ENCODE measurements at regions not wholly inside any gene's neighbourhood (a gene's known extent, or its start where the extent isn't known, plus 50 kb on each side); places are given as distances from the start of the nearest gene placed in this dataset.

DNA sequence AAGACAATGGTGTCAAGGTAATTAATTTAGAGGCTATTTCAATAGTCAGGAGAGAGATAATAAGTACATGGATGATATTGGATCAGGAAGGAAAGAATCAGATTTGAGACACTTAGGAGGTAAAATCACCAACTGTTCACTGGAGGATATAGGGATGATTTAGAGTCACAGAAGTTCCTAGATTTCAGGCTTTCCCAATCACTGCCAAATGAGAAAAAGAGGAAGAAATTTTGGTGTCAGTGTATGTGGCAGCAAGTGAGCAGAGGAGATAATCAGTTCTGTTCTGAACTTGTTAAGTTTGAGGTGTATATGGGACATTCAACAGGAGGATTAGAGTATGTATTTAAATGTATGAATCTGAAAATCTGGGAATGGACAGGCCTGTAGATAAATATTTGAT lies 640.4 kb downstream of the NR4A2 start:
- no peaks in the 10 kb centered on the region for H3K4me1 Mint-ChIP-seq (ENCODE audit: low read depth)
- H3K36me3 Mint-ChIP-seq (ENCODE audit: insufficient read depth): no peaks in the 10 kb centered on the region
- ATAC-seq (no peak), DNase-seq (no peak)
- H3K4me3 Mint-ChIP-seq: no peak overlapping the region
- no peaks in the 10 kb centered on the region for H3K9me3 Mint-ChIP-seq
- no peaks in the 10 kb centered on the region for H3K27me3 Mint-ChIP-seq (ENCODE audit: low read depth)

- ATAC-seq (no peak), DNase-seq (no peak)
- no peaks in the 10 kb centered on the region for H3K9me3 Mint-ChIP-seq
- no peaks in the 10 kb centered on the region for H3K36me3 Mint-ChIP-seq (ENCODE audit: insufficient read depth)
- H3K4me3 Mint-ChIP-seq: no peak overlapping the region
- H3K4me1 Mint-ChIP-seq (ENCODE audit: low read depth): no peaks in the 10 kb centered on the region
- H3K27me3 Mint-ChIP-seq (ENCODE audit: low read depth): no peaks in the 10 kb centered on the region
Observed at GRCh38 chr2:155690785-155691184, 641.7 kb downstream of the NR4A2 start.

DNA sequence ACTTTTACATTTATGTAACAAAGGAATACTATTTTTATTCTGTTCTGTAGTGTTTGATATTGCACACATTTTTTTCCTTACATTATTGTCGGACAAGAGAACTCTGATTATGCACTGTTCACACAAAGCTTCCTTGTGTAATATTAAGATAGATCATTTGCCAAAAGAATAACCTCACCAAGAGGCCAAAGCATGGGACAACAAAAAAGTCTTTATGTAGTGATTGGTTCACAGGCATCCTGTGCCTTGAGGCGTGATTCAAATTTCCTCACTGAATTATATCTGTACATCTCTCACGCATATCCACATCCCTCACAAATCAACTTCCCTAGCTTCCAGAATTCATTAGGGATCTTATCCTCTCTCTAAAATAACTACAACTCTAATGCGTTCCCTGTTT lies 642.7 kb downstream of the NR4A2 start:
- no peaks in the 10 kb centered on the region for H3K36me3 Mint-ChIP-seq (ENCODE audit: insufficient read depth)
- H3K4me1 Mint-ChIP-seq (ENCODE audit: low read depth): no peaks in the 10 kb centered on the region
- no peak for ATAC-seq
- no peaks in the 10 kb centered on the region for H3K9me3 Mint-ChIP-seq
- no peaks in the 10 kb centered on the region for H3K27me3 Mint-ChIP-seq (ENCODE audit: low read depth)
- no peak for DNase-seq
- no peak overlapping the region for H3K4me3 Mint-ChIP-seq

GRCh38 chr2:155687181-155687580 lies 645.3 kb downstream of the NR4A2 start:
- Mint-ChIP-seq H3K4me3 (no peak overlapping the region), H3K4me1 (ENCODE audit: low read depth) (no peaks in the 10 kb centered on the region), H3K27me3 (ENCODE audit: low read depth) (no peaks in the 10 kb centered on the region), H3K36me3 (ENCODE audit: insufficient read depth) (no peaks in the 10 kb centered on the region), H3K9me3 (no peaks in the 10 kb centered on the region)
- DNase-seq (no peak), ATAC-seq (no peak)

GRCh38 chr2:155679647-155680046 lies 652.9 kb downstream of the NR4A2 start:
- Mint-ChIP-seq H3K4me1 (ENCODE audit: low read depth) (no peaks in the 10 kb centered on the region), H3K9me3 (no peaks in the 10 kb centered on the region), H3K4me3 (no peak overlapping the region), H3K27me3 (ENCODE audit: low read depth) (no peaks in the 10 kb centered on the region), H3K36me3 (ENCODE audit: insufficient read depth) (no peaks in the 10 kb centered on the region)
- no peak for ATAC-seq
- no peak for DNase-seq

DNA sequence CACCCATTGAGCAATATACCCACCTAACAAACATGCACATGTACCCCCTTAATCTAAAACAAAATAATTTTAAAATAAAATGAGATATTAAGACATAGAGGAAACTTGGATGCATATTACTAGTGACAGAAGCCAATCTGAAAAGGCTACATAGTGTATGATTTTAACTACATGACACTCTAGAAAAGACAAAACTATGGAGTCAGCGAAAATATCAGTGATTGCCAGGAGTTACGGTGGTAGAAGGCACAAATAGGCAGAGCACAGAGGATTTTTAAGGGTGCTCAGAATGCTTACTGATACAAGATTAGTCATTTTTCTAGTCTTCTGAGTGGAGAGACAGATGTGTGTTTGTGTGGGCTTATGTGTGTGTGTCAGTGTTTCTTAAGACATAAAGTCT lies 656.6 kb downstream of the NR4A2 start:
- H3K9me3 Mint-ChIP-seq: peaks cover 7% of the 10 kb centered on the region
- ATAC-seq (no peak), DNase-seq (no peak)
- no peaks in the 10 kb centered on the region for H3K36me3 Mint-ChIP-seq (ENCODE audit: insufficient read depth)
- H3K4me3 Mint-ChIP-seq: no peak overlapping the region
- no peaks in the 10 kb centered on the region for H3K4me1 Mint-ChIP-seq (ENCODE audit: low read depth)
- H3K27me3 Mint-ChIP-seq (ENCODE audit: low read depth): no peaks in the 10 kb centered on the region

DNA sequence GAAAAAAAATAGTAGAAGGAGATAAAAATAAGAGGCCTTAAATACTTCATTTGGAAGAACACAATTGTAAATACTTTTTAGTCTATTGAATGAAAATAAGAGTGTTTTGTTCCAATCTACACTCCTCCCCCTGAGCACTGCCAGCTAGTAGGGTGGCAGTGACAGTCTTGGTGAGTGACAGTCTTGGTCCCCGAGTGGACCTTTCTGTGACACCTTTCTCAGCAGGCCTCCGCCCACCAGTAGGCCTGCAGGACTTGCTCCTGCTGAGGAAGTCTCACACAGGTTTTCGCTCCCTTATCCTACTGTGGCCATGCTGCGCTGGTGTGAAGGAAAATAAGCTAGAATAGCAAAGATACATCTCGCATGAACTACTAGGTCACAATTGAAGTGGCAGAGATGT lies 666.8 kb downstream of the NR4A2 start:
- no peak for ATAC-seq
- H3K9me3 Mint-ChIP-seq: no peaks in the 10 kb centered on the region

DNA sequence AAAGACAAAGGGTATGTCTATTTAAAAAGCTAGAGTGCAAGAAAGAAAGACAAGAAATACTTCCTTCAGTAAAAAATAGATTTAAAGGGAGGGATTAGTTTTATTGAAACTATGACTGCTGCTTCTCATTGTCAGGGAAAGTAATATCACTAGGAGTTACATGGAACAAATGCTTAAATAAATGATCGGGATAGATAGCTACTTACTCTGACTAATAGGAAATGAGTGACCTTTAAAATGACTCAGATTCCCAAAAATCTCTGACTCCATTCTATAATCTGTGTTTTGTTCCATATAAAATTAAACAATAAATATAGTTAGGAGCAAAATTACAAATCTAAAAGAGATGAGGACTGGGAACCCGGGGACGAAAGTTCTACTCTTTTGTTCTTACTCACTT lies 669.3 kb downstream of the NR4A2 start:
- ATAC-seq (no peak), DNase-seq (no peak)
- no peak overlapping the region for H3K4me3 Mint-ChIP-seq
- H3K27me3 Mint-ChIP-seq (ENCODE audit: low read depth): no peaks in the 10 kb centered on the region
- no peaks in the 10 kb centered on the region for H3K9me3 Mint-ChIP-seq
- no peaks in the 10 kb centered on the region for H3K4me1 Mint-ChIP-seq (ENCODE audit: low read depth)
- no peaks in the 10 kb centered on the region for H3K36me3 Mint-ChIP-seq (ENCODE audit: insufficient read depth)

More for the DNA sequence above, 666.8 kb downstream of the NR4A2 start:
- no peaks in the 10 kb centered on the region for H3K36me3 Mint-ChIP-seq (ENCODE audit: insufficient read depth)
- DNase-seq: no peak
- no peak overlapping the region for H3K4me3 Mint-ChIP-seq
- no peaks in the 10 kb centered on the region for H3K4me1 Mint-ChIP-seq (ENCODE audit: low read depth)
- no peaks in the 10 kb centered on the region for H3K27me3 Mint-ChIP-seq (ENCODE audit: low read depth)

GRCh38 chr2:155662224-155662623 lies 670.3 kb downstream of the NR4A2 start:
- Mint-ChIP-seq H3K36me3 (ENCODE audit: insufficient read depth) (no peaks in the 10 kb centered on the region), H3K27me3 (ENCODE audit: low read depth) (no peaks in the 10 kb centered on the region), H3K4me3 (no peak overlapping the region), H3K9me3 (no peaks in the 10 kb centered on the region), H3K4me1 (ENCODE audit: low read depth) (no peaks in the 10 kb centered on the region)
- no peak for DNase-seq
- no peak for ATAC-seq

GRCh38 chr2:155653176-155653575 lies 679.3 kb downstream of the NR4A2 start:
- ATAC-seq (no peak), DNase-seq (no peak)
- no peaks in the 10 kb centered on the region for H3K27me3 Mint-ChIP-seq (ENCODE audit: low read depth)

GRCh38 chr2:155651851-155652250 lies 680.7 kb downstream of the NR4A2 start:
- Mint-ChIP-seq H3K4me1 (ENCODE audit: low read depth) (no peaks in the 10 kb centered on the region), H3K9me3 (no peaks in the 10 kb centered on the region), H3K27me3 (ENCODE audit: low read depth) (no peaks in the 10 kb centered on the region), H3K36me3 (ENCODE audit: insufficient read depth) (no peaks in the 10 kb centered on the region), H3K4me3 (no peak overlapping the region)
- no peak for DNase-seq
- no peak for ATAC-seq

More at GRCh38 chr2:155653176-155653575, 679.3 kb downstream of the NR4A2 start:
- H3K9me3 Mint-ChIP-seq: no peaks in the 10 kb centered on the region
- no peak overlapping the region for H3K4me3 Mint-ChIP-seq
- H3K36me3 Mint-ChIP-seq (ENCODE audit: insufficient read depth): no peaks in the 10 kb centered on the region
- H3K4me1 Mint-ChIP-seq (ENCODE audit: low read depth): no peaks in the 10 kb centered on the region

DNA sequence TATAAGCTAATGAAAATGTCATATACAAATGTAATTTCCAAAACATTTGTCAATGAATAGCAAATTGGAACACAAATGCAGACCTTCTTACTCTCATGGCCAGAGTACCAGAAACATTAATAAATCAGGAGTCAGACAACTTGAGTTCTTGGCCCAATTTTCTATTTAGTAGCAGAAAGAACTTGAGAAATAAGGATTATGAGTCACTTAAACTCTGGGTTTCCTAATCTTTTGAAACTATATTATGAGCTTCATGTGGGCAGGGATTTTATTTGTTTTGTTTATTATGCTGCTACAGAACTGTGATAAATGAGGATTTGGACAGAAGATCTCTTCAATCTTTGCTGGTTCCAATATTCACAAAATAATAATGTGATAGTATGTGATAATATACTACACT lies 686.7 kb downstream of the NR4A2 start:
- H3K27me3 Mint-ChIP-seq (ENCODE audit: low read depth): no peaks in the 10 kb centered on the region
- no peaks in the 10 kb centered on the region for H3K4me1 Mint-ChIP-seq (ENCODE audit: low read depth)
- H3K4me3 Mint-ChIP-seq: no peak overlapping the region
- H3K36me3 Mint-ChIP-seq (ENCODE audit: insufficient read depth): no peaks in the 10 kb centered on the region
- H3K9me3 Mint-ChIP-seq: no peaks in the 10 kb centered on the region
- no peak for ATAC-seq
- DNase-seq: no peak

DNA sequence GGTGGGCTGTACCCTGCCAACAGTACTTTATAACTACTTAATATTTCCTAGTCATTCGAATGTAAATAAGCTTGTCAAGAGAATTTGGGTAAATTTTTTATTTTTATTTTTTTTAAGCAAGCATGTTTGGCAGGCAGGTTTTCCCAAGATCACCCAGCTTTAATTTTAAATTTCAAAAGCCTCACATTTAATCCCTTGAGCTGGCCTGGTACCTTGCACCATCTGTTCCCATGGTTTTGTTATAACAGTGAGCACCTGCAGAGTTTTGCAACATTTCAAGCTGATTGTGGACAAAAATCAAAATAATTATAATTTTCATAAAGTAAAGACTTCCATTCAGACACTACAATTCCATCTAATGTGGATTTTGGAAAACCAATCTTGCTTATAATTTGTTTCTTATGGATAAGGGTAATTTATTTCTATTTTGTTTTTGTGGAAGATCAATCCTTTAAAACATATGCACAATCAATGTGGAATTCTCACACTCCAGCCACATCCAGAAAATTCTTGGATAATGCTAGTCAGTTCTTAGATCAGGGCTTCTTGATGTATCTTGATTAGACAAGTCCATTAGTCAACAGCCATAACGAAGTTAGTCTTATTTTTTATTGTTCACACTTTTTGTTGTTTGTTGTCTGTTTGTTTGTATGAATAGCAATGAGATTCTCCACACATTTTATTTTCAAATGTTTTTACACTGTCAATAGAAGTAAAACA lies 689.3 kb downstream of the NR4A2 start:
- Mint-ChIP-seq H3K27me3 (ENCODE audit: low read depth) (no peaks in the 10 kb centered on the region), H3K4me3 (no peak overlapping the region), H3K9me3 (no peaks in the 10 kb centered on the region), H3K36me3 (ENCODE audit: insufficient read depth) (no peaks in the 10 kb centered on the region), H3K4me1 (ENCODE audit: low read depth) (no peaks in the 10 kb centered on the region)
- DNase-seq (no peak), ATAC-seq (no peak)

DNA sequence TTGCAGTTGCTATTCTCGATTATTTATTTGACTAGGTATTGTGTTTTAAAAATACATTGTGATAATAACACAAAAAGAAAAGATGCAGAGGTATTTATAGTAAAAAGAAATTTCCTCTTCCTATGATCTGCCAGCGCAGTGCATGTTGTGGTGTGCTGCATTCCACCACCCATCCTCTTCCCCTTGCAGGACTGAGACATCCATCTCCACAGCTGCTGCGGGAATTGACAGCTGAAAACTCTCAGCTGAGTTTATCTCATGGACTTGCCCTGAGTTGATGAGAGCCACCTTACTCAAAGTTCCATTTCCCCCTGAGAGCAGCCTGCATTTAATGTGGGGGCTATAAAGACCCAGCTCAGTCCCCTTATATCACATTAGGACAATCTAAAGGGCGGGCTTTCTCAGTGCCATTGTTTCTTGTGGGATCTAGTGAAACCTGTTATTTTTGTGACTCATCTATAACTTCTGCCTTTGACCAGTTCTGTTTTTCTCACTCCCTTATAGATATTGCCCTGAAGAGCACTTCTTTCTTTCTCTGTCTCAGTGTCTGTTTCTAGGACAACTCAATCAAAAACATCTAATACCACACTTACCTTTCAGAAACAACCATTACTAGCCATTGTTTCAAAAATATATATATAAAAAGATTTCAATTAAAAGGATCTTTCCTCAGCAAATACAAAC lies 698.5 kb downstream of the NR4A2 start:
- H3K27me3 Mint-ChIP-seq (ENCODE audit: low read depth): no peaks in the 10 kb centered on the region
- DNase-seq (no peak), ATAC-seq (no peak)
- no peaks in the 10 kb centered on the region for H3K4me1 Mint-ChIP-seq (ENCODE audit: low read depth)
- H3K9me3 Mint-ChIP-seq: peaks cover 3% of the 10 kb centered on the region
- no peaks in the 10 kb centered on the region for H3K36me3 Mint-ChIP-seq (ENCODE audit: insufficient read depth)
- no peak overlapping the region for H3K4me3 Mint-ChIP-seq

DNA sequence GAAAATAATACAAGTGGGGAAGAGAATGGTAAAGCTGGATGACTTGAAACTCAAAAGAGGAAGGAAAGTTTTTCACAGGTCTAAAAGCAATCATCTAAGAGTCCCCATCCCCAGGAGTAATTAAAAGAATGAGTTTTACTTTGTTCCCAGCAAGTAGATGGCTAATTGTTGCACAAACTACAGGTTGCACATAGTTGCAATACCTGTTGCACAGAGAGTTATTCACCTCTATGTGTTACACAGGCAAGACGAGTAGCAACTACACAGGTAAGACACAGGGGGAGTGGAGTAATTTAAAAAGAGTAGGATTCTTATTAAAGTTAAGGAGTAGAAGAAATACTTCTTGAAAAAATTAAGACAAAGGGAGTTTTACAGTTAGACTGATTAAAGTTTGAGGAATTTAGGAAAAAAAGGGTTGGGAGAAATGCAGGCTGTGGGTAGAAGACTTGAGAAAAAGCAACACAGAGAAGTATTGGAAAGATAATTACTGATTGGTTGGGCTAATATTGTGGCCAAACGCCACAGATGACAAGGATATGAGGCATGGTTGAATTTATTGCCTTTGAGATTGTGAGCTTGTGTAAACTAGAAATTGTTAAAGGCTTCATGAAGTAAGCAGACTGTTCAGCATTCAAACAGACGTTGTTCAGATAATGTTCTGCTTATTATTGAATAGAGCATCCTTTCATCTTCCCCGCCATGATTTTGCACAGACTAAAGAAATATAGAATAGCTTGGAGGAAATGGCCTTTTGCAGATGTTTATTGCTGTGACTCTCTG lies 699.3 kb downstream of the NR4A2 start:
- DNase-seq: no peak
- Mint-ChIP-seq H3K36me3 (ENCODE audit: insufficient read depth) (no peaks in the 10 kb centered on the region), H3K27me3 (ENCODE audit: low read depth) (no peaks in the 10 kb centered on the region), H3K9me3 (peaks cover 3% of the 10 kb centered on the region), H3K4me3 (no peak overlapping the region), H3K4me1 (ENCODE audit: low read depth) (no peaks in the 10 kb centered on the region)
- no peak for ATAC-seq

Data from activated T-cell treated with anti-CD3 and anti-CD28 coated beads, Interleukin-2, amount 50 U/mL, for 4 hours (primary cell).